ENCODE measurements at regions not wholly inside any gene's neighbourhood (a gene's known extent, or its start where the extent isn't known, plus 50 kb on each side); places are given as distances from the start of the nearest gene placed in this dataset.

- no peak for TF ChIP-seq ZHX2 (IDR thresholded peaks at IDR 0.05; ENCODE audit: low read depth)
- no peak for TF ChIP-seq ZHX2 (CRISPR knock-in tag; IDR thresholded peaks at IDR 0.05; ENCODE audit: borderline replicate concordance)
- TF ChIP-seq, protein P1, sequence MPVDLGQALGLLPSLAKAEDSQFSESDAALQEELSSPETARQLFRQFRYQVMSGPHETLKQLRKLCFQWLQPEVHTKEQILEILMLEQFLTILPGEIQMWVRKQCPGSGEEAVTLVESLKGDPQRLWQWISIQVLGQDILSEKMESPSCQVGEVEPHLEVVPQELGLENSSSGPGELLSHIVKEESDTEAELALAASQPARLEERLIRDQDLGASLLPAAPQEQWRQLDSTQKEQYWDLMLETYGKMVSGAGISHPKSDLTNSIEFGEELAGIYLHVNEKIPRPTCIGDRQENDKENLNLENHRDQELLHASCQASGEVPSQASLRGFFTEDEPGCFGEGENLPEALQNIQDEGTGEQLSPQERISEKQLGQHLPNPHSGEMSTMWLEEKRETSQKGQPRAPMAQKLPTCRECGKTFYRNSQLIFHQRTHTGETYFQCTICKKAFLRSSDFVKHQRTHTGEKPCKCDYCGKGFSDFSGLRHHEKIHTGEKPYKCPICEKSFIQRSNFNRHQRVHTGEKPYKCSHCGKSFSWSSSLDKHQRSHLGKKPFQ (CRISPR knock-in tag; IDR thresholded peaks at IDR 0.05; ENCODE audit: insufficient replicate concordance) = no peak
- TF ChIP-seq ZZZ3 (CRISPR knock-in tag; IDR thresholded peaks at IDR 0.05; ENCODE audit: borderline replicate concordance) = no peak
- TF ChIP-seq, protein P2, sequence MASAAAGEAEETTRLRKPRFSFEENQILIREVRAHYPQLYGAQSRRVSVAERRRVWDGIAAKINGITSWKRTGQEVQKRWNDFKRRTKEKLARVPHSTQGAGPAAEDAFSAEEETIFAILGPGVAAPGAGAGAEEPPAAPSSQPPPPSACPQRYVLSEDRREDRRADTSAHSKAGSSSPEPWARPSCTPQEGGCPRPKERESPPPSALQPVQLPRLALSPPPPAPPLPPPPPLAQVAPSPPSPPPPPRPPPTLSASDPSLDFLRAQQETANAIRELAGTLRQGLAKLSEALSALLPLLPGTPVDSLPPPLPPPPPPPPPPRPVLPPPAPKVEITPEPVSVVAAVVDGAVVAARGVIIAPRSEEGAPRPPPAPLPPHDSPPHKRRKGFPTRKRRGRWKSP (CRISPR knock-in tag; IDR thresholded peaks at IDR 0.05) = no peak
- no peak for TF ChIP-seq ZNF782 (CRISPR knock-in tag; IDR thresholded peaks at IDR 0.05; ENCODE audit: borderline replicate concordance)
- no peak for TF ChIP-seq ZBTB1 (CRISPR knock-in tag; IDR thresholded peaks at IDR 0.05; ENCODE audit: borderline replicate concordance)
- no peak for TF ChIP-seq ZNF337 (CRISPR knock-in tag; IDR thresholded peaks at IDR 0.05; ENCODE audit: borderline replicate concordance, low read depth)
- TF ChIP-seq HOXD1 (CRISPR knock-in tag; IDR thresholded peaks at IDR 0.05) = no peak
Measured at GRCh38 chr5:43839218-43839617, 236.2 kb downstream of the NNT start (continued).

Data from HepG2 (cell line).